ENCODE measurements at regions not wholly inside any gene's neighbourhood (a gene's known extent, or its start where the extent isn't known, plus 50 kb on each side); places are given as distances from the start of the nearest gene placed in this dataset.

GRCh38 chr16:54477714-54478113 lies 191.1 kb upstream of the IRX3 start:
- no peaks in the 10 kb centered on the region for H3K36me3 ChIP-seq (ENCODE audit: insufficient read depth)
- TF ChIP-seq CTCF (conservative IDR thresholded peaks at IDR 0.05; ENCODE audit: low read depth, low read length) = no peak
- no peaks in the 10 kb centered on the region for H3K4me1 ChIP-seq (ENCODE audit: low read depth, poor library complexity, severe bottlenecking)

GRCh38 chr16:54475019-54475601 lies 188.5 kb upstream of the IRX3 start:
- Histone ChIP-seq H2AFZ (ENCODE audit: low read depth) (no peak overlapping the region), H3K36me3 (ENCODE audit: insufficient read depth) (no peaks in the 10 kb centered on the region), H3K27ac (no peak overlapping the region), H3K4me3 (IDR thresholded peaks at IDR 0.05; ENCODE audit: insufficient read depth, low read depth, low read length) (no peak overlapping the region), H3K27me3 (ENCODE audit: insufficient read depth, low read depth) (no peaks in the 10 kb centered on the region), H3K4me2 (no peak overlapping the region), H3K79me2 (ENCODE audit: insufficient read depth, low read depth) (no peaks in the 10 kb centered on the region), H3K9ac (no peak overlapping the region), H4K20me1 (ENCODE audit: insufficient read depth) (no peaks in the 10 kb centered on the region), H3K4me1 (ENCODE audit: low read depth, poor library complexity, severe bottlenecking) (no peaks in the 10 kb centered on the region)
- TF ChIP-seq CTCF (conservative IDR thresholded peaks at IDR 0.05; ENCODE audit: low read depth, low read length) = no peak

More at GRCh38 chr16:54477714-54478113, 191.1 kb upstream of the IRX3 start:
- Histone ChIP-seq H2AFZ (ENCODE audit: low read depth) (no peak overlapping the region), H4K20me1 (ENCODE audit: insufficient read depth) (no peaks in the 10 kb centered on the region), H3K4me3 (IDR thresholded peaks at IDR 0.05; ENCODE audit: insufficient read depth, low read depth, low read length) (no peak overlapping the region), H3K27me3 (ENCODE audit: insufficient read depth, low read depth) (no peaks in the 10 kb centered on the region), H3K27ac (no peak overlapping the region), H3K9ac (no peak overlapping the region), H3K4me2 (no peak overlapping the region), H3K79me2 (ENCODE audit: insufficient read depth, low read depth) (no peaks in the 10 kb centered on the region)

GRCh38 chr16:54473226-54473993 lies 186.8 kb upstream of the IRX3 start:
- Histone ChIP-seq H3K4me1 (ENCODE audit: low read depth, poor library complexity, severe bottlenecking) (no peaks in the 10 kb centered on the region), H3K27ac (no peak overlapping the region), H3K79me2 (ENCODE audit: insufficient read depth, low read depth) (no peaks in the 10 kb centered on the region), H2AFZ (ENCODE audit: low read depth) (no peak overlapping the region), H3K4me2 (no peak overlapping the region), H3K9ac (no peak overlapping the region), H4K20me1 (ENCODE audit: insufficient read depth) (no peaks in the 10 kb centered on the region), H3K27me3 (ENCODE audit: insufficient read depth, low read depth) (no peaks in the 10 kb centered on the region), H3K36me3 (ENCODE audit: insufficient read depth) (no peaks in the 10 kb centered on the region), H3K4me3 (IDR thresholded peaks at IDR 0.05; ENCODE audit: insufficient read depth, low read depth, low read length) (no peak overlapping the region)
- TF ChIP-seq CTCF (conservative IDR thresholded peaks at IDR 0.05; ENCODE audit: low read depth, low read length) = no peak

- TF ChIP-seq CTCF (conservative IDR thresholded peaks at IDR 0.05; ENCODE audit: low read depth, low read length) = no peak
Measured at GRCh38 chr16:54467398-54467797, 180.8 kb upstream of the IRX3 start.

More at GRCh38 chr16:54467398-54467797, 180.8 kb upstream of the IRX3 start:
- Histone ChIP-seq H3K36me3 (ENCODE audit: insufficient read depth) (no peaks in the 10 kb centered on the region), H3K4me3 (IDR thresholded peaks at IDR 0.05; ENCODE audit: insufficient read depth, low read depth, low read length) (no peak overlapping the region), H3K9ac (no peak overlapping the region), H3K79me2 (ENCODE audit: insufficient read depth, low read depth) (no peaks in the 10 kb centered on the region), H2AFZ (ENCODE audit: low read depth) (no peak overlapping the region), H3K27ac (no peak overlapping the region), H3K4me2 (no peak overlapping the region), H3K4me1 (ENCODE audit: low read depth, poor library complexity, severe bottlenecking) (no peaks in the 10 kb centered on the region), H4K20me1 (ENCODE audit: insufficient read depth) (no peaks in the 10 kb centered on the region), H3K27me3 (ENCODE audit: insufficient read depth, low read depth) (no peaks in the 10 kb centered on the region)
